Kidney (tissue), 13 donors: ENCODE measurements at regions not wholly inside any gene's neighbourhood (a gene's known extent, or its start where the extent isn't known, plus 50 kb on each side); places are given as distances from the start of the nearest gene placed in this dataset.

ENCODE experiments used
- DNase-seq, 5 donors: peaks; one replicate each; pipeline ENCODE4 v3.0.0-alpha.2; 2013 to 2020
- FAIRE-seq: peaks from 2 replicates; lab custom pipeline; 2012; peaks lifted over from hg19 to GRCh38; lab: Jason Lieb, UNC
- H3K27ac ChIP-seq, 2 donors: one replicate each; pipeline ENCODE4 v1.7.0; 2013; ENCODE audit warnings: low read depth in 2 of 2, low read length in 2 of 2, inconsistent platforms in 1 of 2
- H3K27me3 ChIP-seq: one replicate; pipeline ENCODE4 v1.7.1; 2013; ENCODE audit warnings: low read length, inconsistent platforms; ENCODE audit not compliant: control insufficient read depth, insufficient read depth
- H3K36me3 ChIP-seq, 3 donors: one replicate each; pipeline versions ENCODE4 v1.7.0 to v1.7.1; 2013; ENCODE audit warnings: low read length in 3 of 3, control low read depth in 1 of 3, inconsistent platforms in 1 of 3; ENCODE audit not compliant: insufficient read depth in 3 of 3, control insufficient read depth in 2 of 3
- H3K4me1 ChIP-seq, 3 donors: one replicate each; pipeline versions ENCODE4 v1.7.0 to v1.7.1; 2013; ENCODE audit warnings: low read length in 3 of 3, inconsistent platforms in 1 of 3, low read depth in 1 of 3; ENCODE audit not compliant: control insufficient read depth in 2 of 3, insufficient read depth in 2 of 3
- H3K4me3 ChIP-seq, 3 donors: one replicate each; pipeline versions ENCODE4 v1.7.0 to v1.8.1; 2013; ENCODE audit warnings: low read length in 3 of 3, control low read depth in 1 of 3, inconsistent platforms in 1 of 3
- H3K9ac ChIP-seq, 3 donors: one replicate each; pipeline versions ENCODE4 v1.7.0 to v1.7.1; 2013; ENCODE audit warnings: low read length in 3 of 3, control low read depth in 1 of 3, inconsistent platforms in 1 of 3
- H3K9me3 ChIP-seq, 3 donors: one replicate each; pipeline versions ENCODE4 v1.7.0 to v1.7.1; 2013; ENCODE audit warnings: low read length in 3 of 3, control low read depth in 1 of 3, inconsistent platforms in 1 of 3; ENCODE audit not compliant: control insufficient read depth in 2 of 3, insufficient read depth in 1 of 3
- CTCF ChIP-seq: IDR thresholded peaks from 3 replicates; pipeline ENCODE4 v1.5.1; 2012; ENCODE audit warnings: mild to moderate bottlenecking, moderate library complexity, borderline replicate concordance; ENCODE audit not compliant: insufficient read depth; ENCODE audit errors: extremely low read depth
- intact Hi-C: fragments of 100-400 bp; cut with DNase I; formaldehyde crosslinking; loops from one replicate; pipeline ENCODE4 v1.11.1; 2022
- donor health status: control.
- donor health status: control.
- donor health status: control.
- donor health status: control.
- donor health status: control.
- donor health status: DM: yes; HTN: yes; CAD: no.
- donor health status: Normal renal cell carcinoma (clear cell type).

GRCh38 chr13:22009937-22010336 is 339.1 kb downstream of the FGF9 start:
- Histone ChIP-seq H3K4me3 (no peak overlapping the region), H3K9me3 (no peaks in the 10 kb centered on the region), H3K9ac (no peak overlapping the region), H3K4me1 (no peaks in the 10 kb centered on the region), H3K27ac (no peak overlapping the region), H3K36me3 (no peaks in the 10 kb centered on the region), H3K27me3 (no peaks in the 10 kb centered on the region)
- no peak for DNase-seq
- intact Hi-C loops = no loop called here
- no peak for FAIRE-seq
- no peak for TF ChIP-seq CTCF

DNA sequence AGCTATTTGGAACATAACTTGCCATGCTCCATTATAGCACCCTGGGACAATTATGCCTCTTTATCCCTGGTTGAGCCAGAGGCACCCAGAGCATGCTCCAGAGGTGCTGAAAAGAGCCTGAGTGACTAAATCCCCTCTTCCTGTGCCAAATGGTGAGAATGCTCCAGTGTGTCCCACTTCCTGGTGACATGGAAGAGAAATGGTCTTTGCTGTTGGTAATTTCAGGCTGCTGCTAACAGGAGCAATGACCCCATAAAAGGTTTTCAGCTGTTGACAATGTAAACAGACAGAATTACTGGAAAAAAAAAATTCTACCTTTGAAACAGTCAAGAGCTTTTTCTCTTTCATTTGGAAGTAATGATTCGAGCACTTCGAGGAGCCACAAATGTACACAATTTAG is 341.8 kb downstream of the FGF9 start:
- DNase-seq (peak in 2 of 5 donors; percentile 49 to 59), FAIRE-seq (no peak)
- Histone ChIP-seq H3K27ac (no peak overlapping the region), H3K4me1 (no peaks in the 10 kb centered on the region), H3K4me3 (no peak overlapping the region), H3K9me3 (no peaks in the 10 kb centered on the region), H3K27me3 (no peaks in the 10 kb centered on the region), H3K36me3 (no peaks in the 10 kb centered on the region), H3K9ac (no peak overlapping the region)
- TF ChIP-seq CTCF = no peak
- intact Hi-C loops = no loop called here

DNA sequence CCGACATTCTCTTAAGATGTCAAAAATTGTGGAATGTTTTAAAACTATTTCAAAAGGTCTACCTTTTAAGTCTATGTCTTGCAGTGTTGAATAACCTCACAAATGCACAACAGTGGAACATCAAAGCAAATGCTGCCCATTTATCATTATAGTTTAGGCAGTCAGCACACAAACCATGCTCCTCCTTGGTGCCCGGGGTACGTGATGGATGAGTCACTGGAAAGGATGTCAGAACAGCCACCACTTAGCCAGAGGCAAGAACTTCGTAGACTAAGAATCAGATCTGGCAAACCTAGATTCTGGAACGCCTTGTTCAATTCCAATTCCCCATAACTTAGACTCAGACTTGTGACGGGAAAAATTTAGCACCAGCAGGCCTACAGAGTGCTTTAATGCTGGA is 343.6 kb downstream of the FGF9 start:
- no peak overlapping the region for H3K9ac ChIP-seq
- no peak for TF ChIP-seq CTCF
- FAIRE-seq (no peak), DNase-seq (no peak)
- H3K4me1 ChIP-seq = no peaks in the 10 kb centered on the region
- H3K27ac ChIP-seq = no peak overlapping the region
- H3K27me3 ChIP-seq = no peaks in the 10 kb centered on the region
- H3K36me3 ChIP-seq = no peaks in the 10 kb centered on the region
- H3K9me3 ChIP-seq = no peaks in the 10 kb centered on the region
- H3K4me3 ChIP-seq = no peak overlapping the region
- intact Hi-C loops = no loop called here

DNA sequence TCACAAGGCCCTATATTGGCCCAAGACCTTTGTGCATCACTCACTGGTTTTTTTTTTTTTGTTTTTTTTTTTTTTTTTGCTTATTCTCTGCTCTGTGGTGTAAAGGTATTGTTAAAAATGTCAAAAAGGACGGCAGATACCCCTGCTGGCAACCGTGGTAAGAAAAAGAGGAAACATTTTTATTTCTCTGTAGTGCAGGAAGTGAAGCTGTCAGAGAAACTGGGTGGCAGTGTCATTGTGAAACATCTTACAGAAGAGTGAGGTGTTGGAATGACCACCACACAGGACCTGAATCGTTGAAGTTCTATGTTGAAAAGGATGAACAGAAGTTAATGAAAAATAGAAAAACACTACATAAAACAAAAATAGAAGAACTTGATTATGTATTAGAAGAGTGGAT is 346.4 kb downstream of the FGF9 start:
- Histone ChIP-seq H3K4me1 (no peaks in the 10 kb centered on the region), H3K9me3 (no peaks in the 10 kb centered on the region), H3K27ac (no peak overlapping the region), H3K27me3 (no peaks in the 10 kb centered on the region), H3K9ac (no peak overlapping the region), H3K36me3 (no peaks in the 10 kb centered on the region), H3K4me3 (no peak overlapping the region)
- FAIRE-seq (no peak), DNase-seq (no peak)
- intact Hi-C loops = no loop called here
- TF ChIP-seq CTCF = no peak
